ENCODE measurements at regions not wholly inside any gene's neighbourhood (a gene's known extent, or its start where the extent isn't known, plus 50 kb on each side); places are given as distances from the start of the nearest gene placed in this dataset.

- TF ChIP-seq, protein P1, sequence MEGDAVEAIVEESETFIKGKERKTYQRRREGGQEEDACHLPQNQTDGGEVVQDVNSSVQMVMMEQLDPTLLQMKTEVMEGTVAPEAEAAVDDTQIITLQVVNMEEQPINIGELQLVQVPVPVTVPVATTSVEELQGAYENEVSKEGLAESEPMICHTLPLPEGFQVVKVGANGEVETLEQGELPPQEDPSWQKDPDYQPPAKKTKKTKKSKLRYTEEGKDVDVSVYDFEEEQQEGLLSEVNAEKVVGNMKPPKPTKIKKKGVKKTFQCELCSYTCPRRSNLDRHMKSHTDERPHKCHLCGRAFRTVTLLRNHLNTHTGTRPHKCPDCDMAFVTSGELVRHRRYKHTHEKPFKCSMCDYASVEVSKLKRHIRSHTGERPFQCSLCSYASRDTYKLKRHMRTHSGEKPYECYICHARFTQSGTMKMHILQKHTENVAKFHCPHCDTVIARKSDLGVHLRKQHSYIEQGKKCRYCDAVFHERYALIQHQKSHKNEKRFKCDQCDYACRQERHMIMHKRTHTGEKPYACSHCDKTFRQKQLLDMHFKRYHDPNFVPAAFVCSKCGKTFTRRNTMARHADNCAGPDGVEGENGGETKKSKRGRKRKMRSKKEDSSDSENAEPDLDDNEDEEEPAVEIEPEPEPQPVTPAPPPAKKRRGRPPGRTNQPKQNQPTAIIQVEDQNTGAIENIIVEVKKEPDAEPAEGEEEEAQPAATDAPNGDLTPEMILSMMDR (IDR thresholded peaks at IDR 0.05; ENCODE audit: low read length) = no peak
- no peak for TF ChIP-seq EZH2phosphoT487 (IDR thresholded peaks at IDR 0.05; ENCODE audit: low read length)
Observed at GRCh38 chr9:18324928-18325745, 148.8 kb upstream of the ADAMTSL1 start.

All from MM.1S (cell line).